HG03039 (cell line): ENCODE measurements at regions not wholly inside any gene's neighbourhood (a gene's known extent, or its start where the extent isn't known, plus 50 kb on each side); places are given as distances from the start of the nearest gene placed in this dataset.

ENCODE experiments used
- ATAC-seq: cut with Tn5 transposase; IDR thresholded peaks from one replicate; pipeline ENCODE4 v1.9.1; 2021; ENCODE audit warnings: mild to moderate bottlenecking, moderate library complexity; ENCODE audit not compliant: unreplicated experiment

- ATAC-seq, result no peak
Measured at GRCh38 chr12:98182821-98183220, 332.6 kb upstream of the TMPO start.

- ATAC-seq, result no peak
Measured at GRCh38 chr12:98185606-98186005, 329.8 kb upstream of the TMPO start.

DNA sequence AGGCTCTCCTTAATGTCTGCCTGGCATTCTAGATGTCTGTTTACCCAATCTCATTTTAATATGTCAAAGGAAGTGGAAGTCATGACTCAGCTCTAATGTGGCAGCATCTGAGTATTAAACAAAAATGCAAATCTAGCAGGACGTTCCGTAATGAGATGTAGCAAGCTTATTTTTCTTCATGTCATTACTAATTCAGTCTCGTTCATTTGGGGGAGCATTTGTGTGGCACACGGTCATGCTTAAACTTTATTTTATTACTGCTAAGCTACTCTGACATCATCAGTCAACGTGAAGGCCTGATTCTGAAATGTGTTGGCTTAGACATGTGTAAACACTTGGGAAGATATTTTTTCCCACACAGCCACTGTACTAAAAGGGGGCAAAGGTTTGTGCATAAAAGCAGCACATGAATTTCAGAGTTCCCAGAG, 326.7 kb upstream of the TMPO start:
- no peak for ATAC-seq

GRCh38 chr12:98194591-98194990, 320.8 kb upstream of the TMPO start:
- no peak for ATAC-seq

- no peak for ATAC-seq
Measured at GRCh38 chr12:98198261-98198982, 317.0 kb upstream of the TMPO start.

DNA sequence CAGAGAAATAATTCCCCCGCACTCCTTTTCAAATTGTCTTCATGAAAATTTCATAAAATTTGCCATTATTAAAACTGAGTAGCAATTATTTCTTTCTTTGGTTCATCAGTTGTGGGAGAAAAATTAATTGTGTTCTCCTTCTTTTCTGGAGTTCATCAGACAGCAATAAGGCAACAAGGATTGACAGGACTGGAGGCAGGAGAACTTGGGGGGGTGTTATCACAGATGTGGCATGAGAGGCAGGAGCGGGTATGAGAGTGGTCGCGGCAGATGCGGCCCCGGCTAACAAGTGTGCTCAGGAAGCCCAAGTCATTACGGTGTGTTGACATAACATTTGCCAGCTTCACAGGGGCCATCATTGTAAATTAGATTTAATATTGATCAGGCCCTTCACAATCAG, 306.6 kb upstream of the TMPO start:
- no peak for ATAC-seq

GRCh38 chr12:98211909-98212695, 303.3 kb upstream of the TMPO start:
- no peak for ATAC-seq

- ATAC-seq, result no peak
Measured at GRCh38 chr12:98213556-98213955, 301.8 kb upstream of the TMPO start.

DNA sequence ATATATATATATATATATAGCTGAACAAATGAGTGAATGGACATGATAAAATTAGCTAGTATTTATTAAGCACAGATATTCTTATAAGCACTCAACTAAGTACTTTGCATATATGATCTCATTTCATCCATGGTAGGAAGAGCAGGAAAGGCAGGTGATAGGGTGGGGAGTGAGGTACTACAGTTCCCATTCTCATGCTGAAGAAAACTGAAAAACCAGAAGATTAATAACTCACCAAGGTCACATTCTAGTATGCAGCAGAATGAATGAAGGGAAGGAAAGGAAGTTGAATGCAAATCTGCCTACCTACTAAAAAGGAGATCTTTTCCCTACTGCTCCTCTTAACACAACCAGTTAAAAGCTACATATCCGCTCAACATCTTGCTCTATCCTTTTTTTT, 298.1 kb upstream of the TMPO start:
- ATAC-seq, result no peak

DNA sequence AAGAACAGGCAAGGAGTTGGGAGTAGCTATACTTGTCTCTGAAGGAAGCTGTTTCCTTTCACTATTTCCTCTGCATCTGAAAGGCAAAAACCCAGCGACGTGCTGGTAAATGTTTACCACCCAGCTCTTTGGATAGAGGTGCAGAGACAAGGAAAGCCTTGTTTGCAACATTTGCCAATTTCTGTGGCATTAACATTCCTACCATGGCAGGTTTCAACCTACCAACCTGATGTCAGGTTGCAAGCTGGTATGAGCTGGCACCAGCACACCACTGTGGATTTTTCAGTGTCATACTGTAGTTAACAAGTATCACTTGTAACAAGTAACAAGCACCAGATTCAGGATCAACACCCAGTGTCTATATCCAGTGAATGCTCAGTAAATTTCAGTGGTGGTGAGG, 294.8 kb upstream of the TMPO start:
- no peak for ATAC-seq

DNA sequence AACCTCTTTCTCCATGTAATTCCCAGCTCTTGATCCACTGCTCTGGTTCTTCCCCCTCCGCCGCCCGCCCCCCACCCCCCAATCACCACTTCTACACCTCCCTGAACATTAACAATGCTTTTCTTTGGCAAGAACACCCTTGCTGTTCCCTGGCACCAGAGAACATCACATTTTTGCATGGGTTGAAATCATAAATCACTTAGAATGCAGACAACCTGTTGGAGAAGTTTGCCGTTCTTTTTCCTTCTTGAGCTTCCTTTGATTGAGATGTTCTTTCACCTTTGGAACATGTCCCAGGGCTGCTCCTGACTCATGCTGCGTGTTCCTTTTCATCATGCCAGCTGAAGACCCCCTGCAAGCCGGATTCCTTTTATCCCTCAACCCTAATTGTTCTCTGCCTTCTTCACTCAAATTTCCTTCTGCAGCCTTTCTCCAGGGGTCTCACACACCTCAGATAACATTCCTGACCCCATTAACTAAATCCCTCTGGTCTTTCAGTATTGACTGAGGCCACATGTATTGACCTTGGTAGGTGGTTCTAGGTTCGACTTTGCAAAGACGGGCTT, 294.1 kb upstream of the TMPO start:
- ATAC-seq, result no peak

GRCh38 chr12:98222135-98222534, 293.3 kb upstream of the TMPO start:
- no peak for ATAC-seq

DNA sequence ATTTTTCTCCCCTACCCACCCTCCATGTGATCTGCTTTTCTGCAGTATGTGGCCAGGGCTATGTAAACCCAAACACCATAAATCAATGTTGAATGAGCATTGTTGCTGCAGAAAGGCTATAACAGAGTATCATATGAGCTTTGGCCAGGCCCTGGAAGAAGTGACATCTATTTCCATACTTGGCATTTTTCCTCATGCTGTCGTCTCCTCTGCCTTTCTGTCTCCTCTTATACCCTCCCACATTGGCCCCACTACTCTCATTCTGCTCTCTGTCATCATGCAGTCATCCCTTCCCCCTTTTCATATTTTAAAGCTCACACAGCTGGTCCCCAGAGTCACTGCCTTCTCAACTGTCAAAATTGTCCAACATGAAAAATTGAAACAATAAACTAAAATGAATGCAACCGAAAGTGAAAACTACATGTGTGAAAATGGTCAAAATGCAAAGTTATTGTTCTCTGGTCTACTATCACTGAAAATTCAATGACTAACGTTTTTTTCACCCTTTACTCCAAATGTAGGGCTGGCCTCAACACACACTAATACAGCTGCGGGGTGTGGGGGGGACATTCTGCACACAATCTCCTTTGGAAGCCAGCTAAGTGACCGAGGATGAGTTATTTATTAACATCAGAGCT, 290.7 kb upstream of the TMPO start:
- no peak for ATAC-seq

DNA sequence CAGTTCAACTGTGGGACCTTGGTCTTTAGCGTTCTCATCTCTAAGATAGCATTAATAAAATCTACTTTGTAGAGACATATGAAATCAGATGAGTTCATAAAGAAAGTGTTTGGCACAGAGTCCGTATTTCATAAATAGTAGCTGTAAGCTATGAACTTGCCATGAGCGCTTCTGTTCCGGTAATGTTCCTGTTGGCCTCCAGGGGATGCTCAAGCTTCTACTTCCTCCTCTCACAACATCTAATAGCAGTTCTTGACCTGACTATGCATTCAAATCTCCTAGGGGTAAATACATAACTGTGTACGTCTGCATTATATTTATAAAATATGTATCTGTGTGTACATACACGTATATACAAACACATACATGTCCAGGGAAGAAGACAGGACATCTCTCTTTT, 288.2 kb upstream of the TMPO start:
- no peak for ATAC-seq

DNA sequence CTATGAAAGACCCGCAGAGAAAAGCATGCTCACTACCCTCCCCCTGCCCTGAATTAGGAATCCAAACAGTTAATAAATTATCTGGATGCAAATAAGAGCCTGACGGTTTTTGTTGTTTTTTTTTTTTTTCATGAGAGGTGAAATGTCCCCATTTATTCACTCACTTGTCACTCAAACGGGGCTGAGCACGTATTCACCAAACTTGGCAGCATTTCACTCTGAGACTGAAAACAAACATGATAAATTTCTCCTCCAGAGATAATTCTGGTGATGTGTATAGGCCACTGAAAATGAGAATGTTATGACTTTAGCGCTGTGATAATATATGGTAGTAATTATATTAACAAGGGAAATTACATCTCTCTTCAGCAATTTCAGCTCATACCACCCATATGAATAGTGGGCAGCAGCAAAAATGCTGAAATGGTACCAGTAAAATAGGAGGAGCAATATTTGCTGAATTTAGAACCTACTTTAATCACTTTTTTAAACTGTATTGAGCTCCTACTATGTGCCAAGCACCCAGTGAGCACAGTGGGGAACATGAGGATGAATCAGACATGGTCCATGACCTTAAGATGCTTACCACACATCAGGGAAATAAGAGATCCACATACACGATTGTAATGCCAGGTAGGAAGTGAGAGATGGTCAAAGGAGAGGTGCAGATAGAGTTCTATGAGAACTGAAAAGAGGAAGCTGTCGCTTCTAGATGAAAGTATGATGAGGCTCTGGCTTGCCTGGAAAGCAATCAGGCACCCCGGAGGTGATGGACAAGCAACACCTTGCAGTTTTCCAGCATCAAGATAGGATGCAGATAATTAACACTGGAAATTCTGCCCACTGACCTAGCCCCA, 286.5 kb upstream of the TMPO start:
- ATAC-seq, result no peak

DNA sequence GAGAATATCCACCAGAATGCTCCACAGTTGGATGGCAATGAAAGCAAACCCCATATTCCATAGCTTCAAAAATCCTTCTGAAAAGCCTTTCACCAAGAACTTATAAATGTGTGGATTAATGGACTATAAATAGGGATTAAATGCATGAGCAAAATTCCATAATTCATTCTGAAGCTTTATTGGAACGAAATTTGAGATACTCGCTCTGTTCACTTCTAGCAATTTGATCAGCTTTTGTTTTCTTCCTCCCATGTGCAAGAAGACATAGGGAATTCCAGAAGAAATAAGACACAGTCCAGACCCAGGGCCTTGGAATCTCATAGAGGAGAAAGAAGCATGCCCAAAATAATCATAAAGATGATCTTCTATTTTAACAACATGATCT, 285.9 kb upstream of the TMPO start:
- ATAC-seq, result no peak

- ATAC-seq, result no peak
Measured at GRCh38 chr12:98232753-98233390, 282.5 kb upstream of the TMPO start.

DNA sequence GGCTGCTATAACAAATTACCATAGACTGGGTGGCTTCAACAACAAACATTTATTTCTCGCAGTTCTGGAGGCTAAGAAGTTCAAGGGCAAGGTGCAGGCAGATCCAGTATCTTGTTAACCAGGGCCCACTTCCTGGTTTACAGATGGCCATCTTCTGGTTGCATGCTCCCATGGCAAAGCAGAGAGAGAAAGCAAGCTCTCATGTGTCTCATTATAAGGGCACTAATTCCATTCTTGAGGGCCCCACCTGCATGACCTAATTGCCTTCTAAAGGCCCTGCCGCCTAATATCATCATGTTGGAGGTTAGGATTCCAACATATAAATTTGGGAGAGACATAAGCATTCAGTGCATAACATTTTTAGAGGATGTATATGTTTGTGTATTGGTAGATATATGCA, 280.1 kb upstream of the TMPO start:
- ATAC-seq, result no peak

DNA sequence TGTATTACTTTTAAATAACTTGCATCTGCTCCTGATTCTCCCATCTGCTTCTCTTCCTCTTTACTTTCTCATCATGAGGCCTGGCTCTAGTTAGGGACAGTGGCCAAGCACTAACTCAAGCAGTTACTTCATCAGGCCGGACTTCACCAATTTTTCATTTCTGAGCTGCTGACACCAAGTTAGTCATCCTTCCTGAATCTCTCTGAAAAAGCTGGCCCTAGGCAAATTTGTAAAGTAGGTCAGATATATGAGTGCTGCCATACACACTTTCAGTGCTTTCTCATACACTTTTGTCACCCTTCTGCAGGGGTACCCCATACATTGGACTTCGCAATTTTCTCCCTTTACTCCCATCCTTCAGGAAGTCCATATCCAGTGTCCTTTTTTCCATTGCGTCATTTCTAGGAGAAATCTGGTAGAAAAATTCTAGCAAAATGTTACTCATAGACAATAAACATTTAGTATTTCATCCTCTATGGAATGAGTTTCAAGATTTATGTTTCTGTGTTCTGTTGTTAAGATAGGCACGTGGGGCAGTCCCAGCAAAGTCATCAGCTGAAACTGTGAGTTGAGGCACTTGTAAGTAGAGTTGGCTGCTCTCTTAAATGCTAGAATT, 276.8 kb upstream of the TMPO start:
- ATAC-seq, result no peak

DNA sequence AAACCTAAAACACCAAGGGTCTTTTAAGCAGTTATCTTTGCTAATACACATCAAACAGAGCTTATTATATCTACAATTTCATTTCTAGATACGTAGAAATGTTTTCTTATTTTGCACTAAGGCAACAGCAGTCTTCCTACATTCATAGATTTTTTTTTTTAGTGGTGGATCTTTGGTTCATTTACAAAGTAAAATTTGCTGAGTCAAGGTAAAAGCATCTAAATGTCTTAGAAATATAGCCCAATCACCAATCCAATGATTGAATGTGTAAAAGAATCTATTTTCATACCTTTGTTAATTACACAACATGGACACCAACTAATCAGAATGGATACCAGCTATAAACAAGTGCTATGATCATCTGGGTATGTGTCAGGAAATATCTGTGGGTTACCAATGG, 272.2 kb upstream of the TMPO start:
- no peak for ATAC-seq
